Upper lobe of right lung (tissue), 1 donor: ENCODE measurements at regions not wholly inside any gene's neighbourhood (a gene's known extent, or its start where the extent isn't known, plus 50 kb on each side); places are given as distances from the start of the nearest gene placed in this dataset.

Source experiments
- ATAC-seq: fragments of 200-7000 bp; cut with Tn5 transposase; one replicate; pipeline ENCODE4 v1.9.1; 2020; ENCODE audit warnings: mild to moderate bottlenecking, moderate library complexity
- DNase-seq: peaks from one replicate; pipeline ENCODE4 v3.0.0-alpha.2; 2020
- H3K27ac ChIP-seq: fragments of 200-600 bp; one replicate; pipeline ENCODE4 v1.8.0; 2022
- H3K27me3 ChIP-seq: fragments of 200-600 bp; one replicate; pipeline ENCODE4 v1.8.0; 2022; ENCODE audit warnings: mild to moderate bottlenecking
- H3K36me3 ChIP-seq: fragments of 200-600 bp; one replicate; pipeline ENCODE4 v1.8.0; 2022
- H3K4me1 ChIP-seq: fragments of 200-600 bp; one replicate; pipeline ENCODE4 v1.8.0; 2022
- H3K4me3 ChIP-seq: fragments of 200-600 bp; one replicate; pipeline ENCODE4 v1.8.0; 2022; ENCODE audit warnings: mild to moderate bottlenecking
- H3K9me3 ChIP-seq: fragments of 200-600 bp; one replicate; pipeline ENCODE4 v1.8.0; 2022
- CTCF ChIP-seq: fragments of 200-600 bp; IDR thresholded peaks from one replicate; pipeline ENCODE4 v1.8.0; 2022; ENCODE audit warnings: antibody characterized with exemption
- intact Hi-C: fragments of 100-400 bp; cut with DNase I; formaldehyde crosslinking; loops from one replicate; pipeline ENCODE4 v1.11.0; 2022
- donor health status: DM: no; HTN: yes; CAD: no; lungs with severe emphysema.

GRCh38 chr7:70953796-70954195 is 178.1 kb upstream of the GALNT17 start:
- Histone ChIP-seq H3K36me3 (no peaks in the 10 kb centered on the region), H3K27me3 (no peaks in the 10 kb centered on the region), H3K4me1 (no peaks in the 10 kb centered on the region), H3K4me3 (no peak overlapping the region), H3K27ac (no peak overlapping the region), H3K9me3 (no peaks in the 10 kb centered on the region)
- DNase-seq (no peak), ATAC-seq (no peak)
- no peak for TF ChIP-seq CTCF
- intact Hi-C loops, result no loop called here

GRCh38 chr7:70972693-70973092 is 159.3 kb upstream of the GALNT17 start:
- no peaks in the 10 kb centered on the region for H3K27me3 ChIP-seq
- H3K4me3 ChIP-seq, result no peak overlapping the region
- H3K36me3 ChIP-seq, result no peaks in the 10 kb centered on the region
- no peak overlapping the region for H3K27ac ChIP-seq
- DNase-seq (no peak), ATAC-seq (no peak)
- intact Hi-C loops, result no loop called here
- no peaks in the 10 kb centered on the region for H3K9me3 ChIP-seq
- H3K4me1 ChIP-seq, result no peaks in the 10 kb centered on the region
- TF ChIP-seq CTCF, result no peak

DNA sequence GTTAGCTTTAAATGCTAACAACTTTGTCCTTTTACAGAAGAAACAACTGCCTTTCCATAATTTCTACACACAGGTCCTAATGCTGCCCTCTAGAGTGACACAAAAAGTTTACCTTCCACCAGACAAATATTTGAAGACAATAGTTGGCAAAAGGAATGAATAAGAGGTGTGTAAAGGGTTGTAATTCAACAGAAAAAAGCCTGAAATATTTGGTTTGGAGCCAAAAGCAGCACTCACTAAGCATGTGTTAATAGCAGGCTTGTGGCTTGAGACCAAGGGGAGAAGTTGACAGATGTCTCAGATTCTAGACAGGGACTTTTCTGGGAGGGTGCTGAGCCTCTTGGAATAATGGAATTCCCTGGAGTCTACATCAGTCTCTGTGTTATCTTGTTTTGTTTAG is 156.2 kb upstream of the GALNT17 start:
- Histone ChIP-seq H3K36me3 (no peaks in the 10 kb centered on the region), H3K4me1 (no peaks in the 10 kb centered on the region), H3K27me3 (no peaks in the 10 kb centered on the region), H3K9me3 (no peaks in the 10 kb centered on the region), H3K4me3 (no peak overlapping the region), H3K27ac (no peak overlapping the region)
- no peak for TF ChIP-seq CTCF
- no peak for ATAC-seq
- no peak for DNase-seq
- intact Hi-C loops, result no loop called here

GRCh38 chr7:70986297-70986696 is 145.6 kb upstream of the GALNT17 start:
- H3K9me3 ChIP-seq, result no peaks in the 10 kb centered on the region
- DNase-seq, result no peak
- TF ChIP-seq CTCF, result no peak
- H3K27ac ChIP-seq, result no peak overlapping the region
- intact Hi-C loops, result no loop called here
- no peaks in the 10 kb centered on the region for H3K36me3 ChIP-seq
- no peaks in the 10 kb centered on the region for H3K27me3 ChIP-seq
- ATAC-seq, result no peak
- H3K4me1 ChIP-seq, result no peaks in the 10 kb centered on the region
- H3K4me3 ChIP-seq, result no peak overlapping the region

DNA sequence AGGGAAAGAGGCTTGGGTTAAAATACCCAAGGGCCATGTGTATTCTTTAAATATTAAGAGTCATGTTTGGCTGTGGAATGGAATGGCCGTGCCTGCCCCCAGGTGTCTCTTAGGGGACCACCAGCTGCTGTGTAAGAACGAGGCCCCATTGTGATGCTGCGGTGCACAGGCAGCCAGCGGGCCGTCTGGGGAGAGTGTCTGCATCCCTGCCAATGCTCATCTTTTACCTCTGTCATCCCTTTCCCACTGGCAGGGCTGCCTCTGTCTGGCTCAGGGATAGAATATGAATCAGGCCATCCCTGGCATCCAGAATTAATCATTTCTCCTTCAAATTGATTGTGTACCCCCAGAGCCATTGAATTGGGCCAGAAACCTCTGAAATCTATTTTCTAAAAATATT is 137.8 kb upstream of the GALNT17 start:
- ATAC-seq, result no peak

More for the DNA sequence above, 137.8 kb upstream of the GALNT17 start:
- no peaks in the 10 kb centered on the region for H3K36me3 ChIP-seq
- H3K27ac ChIP-seq, result no peak overlapping the region
- no peaks in the 10 kb centered on the region for H3K4me1 ChIP-seq
- no peak for DNase-seq
- H3K27me3 ChIP-seq, result no peaks in the 10 kb centered on the region
- H3K9me3 ChIP-seq, result no peaks in the 10 kb centered on the region
- TF ChIP-seq CTCF, result no peak
- H3K4me3 ChIP-seq, result no peak overlapping the region
- intact Hi-C loops, result no loop called here
